HG02798 (cell line): ENCODE measurements at regions not wholly inside any gene's neighbourhood (a gene's known extent, or its start where the extent isn't known, plus 50 kb on each side); places are given as distances from the start of the nearest gene placed in this dataset.
"Not testable (repeated sequence)": the region's sequence is repeated elsewhere in the genome, so short reads cannot be mapped to it uniquely, and the experiment has no call there.

Experiments used
- ATAC-seq: cut with Tn5 transposase; IDR thresholded peaks from one replicate; pipeline ENCODE4 v1.9.1; 2021; ENCODE audit warnings: mild to moderate bottlenecking; ENCODE audit not compliant: unreplicated experiment, poor library complexity

GRCh38 chr5:83815661-83816060, 95.0 kb upstream of the HAPLN1 start:
- no peak for ATAC-seq

- ATAC-seq = no peak
These were observed 89.9 kb upstream of the HAPLN1 start for GRCh38 chr5:83810511-83810910.

GRCh38 chr5:83802686-83803085, 82.0 kb upstream of the HAPLN1 start:
- no peak for ATAC-seq

GRCh38 chr5:83800201-83800600, 79.5 kb upstream of the HAPLN1 start:
- ATAC-seq = no peak

- not testable (repeated sequence) for ATAC-seq
These were observed 78.4 kb upstream of the HAPLN1 start for GRCh38 chr5:83799020-83799419.

- ATAC-seq = no peak
These were observed 68.7 kb upstream of the HAPLN1 start for GRCh38 chr5:83789371-83789770.

- ATAC-seq = no peak
These were observed 67.0 kb upstream of the HAPLN1 start for GRCh38 chr5:83787631-83788030.

GRCh38 chr5:83785176-83785668, 64.6 kb upstream of the HAPLN1 start:
- ATAC-seq = no peak

- ATAC-seq = no peak
These were observed 60.2 kb upstream of the HAPLN1 start for GRCh38 chr5:83780699-83781350.

- no peak for ATAC-seq
These were observed 57.2 kb upstream of the HAPLN1 start for GRCh38 chr5:83777856-83778255.

- no peak for ATAC-seq
These were observed 55.9 kb upstream of the HAPLN1 start for GRCh38 chr5:83776437-83777031.
